ENCODE measurements at regions not wholly inside any gene's neighbourhood (a gene's known extent, or its start where the extent isn't known, plus 50 kb on each side); places are given as distances from the start of the nearest gene placed in this dataset.

DNA sequence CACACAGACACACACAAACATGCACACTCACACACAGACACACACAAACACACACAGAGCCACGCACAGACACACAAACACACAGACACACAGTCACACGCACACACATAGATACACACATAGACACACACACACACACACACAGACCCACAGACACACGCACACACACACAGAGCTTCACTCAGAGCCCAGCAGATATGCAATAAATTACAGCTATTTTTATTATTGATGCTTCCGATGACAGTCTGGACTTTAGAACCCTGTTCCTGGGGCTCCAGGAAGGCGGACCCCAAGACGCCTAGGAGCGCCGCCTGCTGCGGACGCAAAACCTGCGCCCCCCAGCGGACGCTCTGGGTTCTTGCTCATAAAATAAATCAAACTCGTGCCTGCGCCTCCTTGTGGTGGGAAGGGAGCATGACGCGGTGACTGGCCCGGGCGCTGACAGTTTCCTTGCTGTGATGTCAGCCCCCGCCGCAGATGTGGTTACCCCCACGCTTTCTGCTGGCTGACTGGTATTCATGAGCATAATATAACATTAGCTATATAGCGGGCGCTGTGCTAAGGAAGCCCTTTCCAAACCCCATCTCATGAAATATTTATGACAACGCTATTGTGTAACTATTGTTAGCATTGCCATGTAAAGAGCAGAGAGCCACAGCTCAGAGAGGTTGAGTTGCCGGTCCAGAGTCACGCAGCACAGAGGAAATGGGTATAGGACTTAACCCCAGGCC lies 64.4 kb upstream of the TM9SF2 start:
- DNase-seq (ENCODE audit: low read depth in 3 of 3, low spot score in 2 of 3), result peak; percentile 57 to 67 (median 67)

GRCh38 chr13:99439048-99439447 lies 62.2 kb upstream of the TM9SF2 start:
- no peak for DNase-seq (ENCODE audit: low read depth in 3 of 3, low spot score in 2 of 3)

DNA sequence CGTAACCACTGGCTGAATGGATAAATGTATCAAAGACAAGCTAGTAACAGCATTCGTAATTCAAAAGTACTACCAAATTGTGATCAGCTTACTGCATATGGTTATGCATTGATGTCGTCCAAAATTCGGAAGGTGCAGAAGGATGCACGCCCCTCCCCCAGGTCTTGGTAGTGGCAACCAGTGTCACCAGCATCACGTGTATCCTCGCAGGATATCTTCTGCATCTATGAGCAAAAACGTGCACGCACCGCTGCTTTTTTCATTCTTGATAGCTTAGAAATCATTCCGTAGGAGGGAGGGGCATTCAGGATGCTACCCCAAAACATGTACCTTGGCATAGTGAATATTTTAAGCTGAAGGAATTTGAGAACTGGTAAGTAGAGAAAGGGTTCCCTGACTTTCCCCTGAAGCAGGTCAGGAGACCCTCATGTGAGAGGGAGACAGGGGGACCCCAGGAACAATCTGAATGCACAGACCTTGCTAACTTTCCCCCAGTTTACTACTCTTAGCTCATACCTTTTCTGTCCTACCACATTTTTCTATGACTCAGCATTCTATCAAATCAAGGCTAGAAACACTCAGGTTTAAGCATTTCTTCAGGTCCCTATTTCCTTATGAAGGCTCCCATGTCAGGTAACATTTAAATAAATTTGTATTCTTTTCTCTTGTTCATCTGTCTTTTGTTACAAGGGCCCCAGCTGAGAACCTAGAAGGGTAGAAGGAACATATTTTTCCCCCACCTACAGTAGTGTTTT lies 61.2 kb upstream of the TM9SF2 start:
- no peak for DNase-seq (ENCODE audit: low read depth in 3 of 3, low spot score in 2 of 3)

- DNase-seq (ENCODE audit: low read depth in 3 of 3, low spot score in 2 of 3), result no peak
Observed at GRCh38 chr13:99442273-99442895, 58.9 kb upstream of the TM9SF2 start.

DNA sequence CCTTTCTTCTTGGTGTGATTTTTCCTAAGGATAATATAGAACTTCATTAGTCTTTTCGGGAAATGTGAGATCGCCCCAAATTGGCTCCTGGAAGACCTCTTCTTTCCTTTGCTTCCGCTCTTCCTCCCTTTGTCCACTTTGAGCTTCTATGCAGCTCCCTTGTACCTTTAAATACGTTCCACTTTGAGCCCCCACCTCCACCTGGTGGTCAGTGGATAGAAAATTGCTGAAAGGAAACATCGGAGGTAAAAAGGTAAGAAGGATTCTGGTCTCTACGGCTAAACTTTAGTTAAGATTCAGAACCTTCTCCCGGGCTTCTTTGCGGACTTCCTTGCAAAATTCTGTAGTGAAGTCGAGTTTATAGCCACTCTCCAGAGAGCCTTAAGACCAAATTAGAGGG lies 55.0 kb upstream of the TM9SF2 start:
- no peak for DNase-seq (ENCODE audit: low read depth in 3 of 3, low spot score in 2 of 3)

- no peak for DNase-seq (ENCODE audit: low read depth in 3 of 3, low spot score in 2 of 3)
Observed at GRCh38 chr13:99448546-99448945, 52.7 kb upstream of the TM9SF2 start.

DNA sequence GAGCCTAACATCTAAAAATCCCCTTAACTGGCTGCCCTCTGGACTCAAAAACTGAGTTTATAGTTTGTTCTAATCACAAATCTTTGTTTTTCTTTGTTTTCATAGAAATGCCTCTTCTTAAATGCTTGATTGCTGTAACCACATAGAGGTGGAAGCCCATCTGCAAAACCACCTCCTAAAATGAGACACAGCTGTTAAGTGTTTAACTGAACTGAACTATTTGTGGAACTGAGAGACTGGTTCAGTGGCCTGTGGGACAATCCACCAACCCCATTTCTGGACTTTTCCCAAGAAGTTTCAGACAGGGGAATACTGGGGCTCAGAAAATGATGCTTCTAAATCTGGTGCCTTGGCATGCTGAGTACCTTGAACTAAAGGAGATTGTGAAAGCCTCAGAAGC lies 50.9 kb upstream of the TM9SF2 start:
- DNase-seq (ENCODE audit: low read depth in 3 of 3, low spot score in 2 of 3), result no peak

All from right renal cortex interstitium (tissue), 3 donors.